GM23338 (cell line): ENCODE measurements at regions not wholly inside any gene's neighbourhood (a gene's known extent, or its start where the extent isn't known, plus 50 kb on each side); places are given as distances from the start of the nearest gene placed in this dataset.
A peak's percentile ranks its signal among the peaks of the same experiment; 100 is the strongest.

Experiments used
- ATAC-seq: fragments of 200-7000 bp; cut with Tn5 transposase; 3 replicates; pipeline ENCODE4 v1.9.1; 2020
- DNase-seq: peaks from one replicate; pipeline ENCODE4 v3.0.0-alpha.2; 2015; ENCODE audit warnings: low spot score
- H2AFZ ChIP-seq: fragments of 200-600 bp; sonication (generic); 2 replicates; pipeline ENCODE4 v1.8.0; 2016; ENCODE audit warnings: antibody characterized with exemption, mild to moderate bottlenecking, moderate library complexity
- H3F3A ChIP-seq: fragments of 200-600 bp; sonication (generic); replicated peaks from 2 replicates; pipeline ENCODE4 v1.8.0; 2017; ENCODE audit warnings: antibody characterized with exemption, mixed run types, low read depth
- H3K27ac ChIP-seq: fragments of 200-600 bp; sonication (generic); 2 replicates; pipeline ENCODE4 v1.6.1; 2016; ENCODE audit warnings: low read depth
- H3K27me3 ChIP-seq: fragments of 200-600 bp; sonication (generic); 2 replicates; pipeline ENCODE4 v1.8.0; 2016; ENCODE audit warnings: mild to moderate bottlenecking, mixed run types, moderate library complexity; ENCODE audit not compliant: insufficient read depth
- H3K36me3 ChIP-seq: fragments of 200-600 bp; sonication (generic); 2 replicates; pipeline ENCODE4 v1.8.0; 2016; ENCODE audit warnings: mild to moderate bottlenecking; ENCODE audit not compliant: insufficient read depth
- H3K4me1 ChIP-seq: fragments of 200-600 bp; sonication (generic); 2 replicates; pipeline ENCODE4 v1.8.0; 2016; ENCODE audit warnings: mild to moderate bottlenecking, moderate library complexity; ENCODE audit not compliant: insufficient read depth
- H3K4me2 ChIP-seq: fragments of 200-600 bp; sonication (generic); 2 replicates; pipeline ENCODE4 v1.7.1; 2017; ENCODE audit warnings: mixed run types
- H3K4me3 ChIP-seq: fragments of 200-600 bp; sonication (generic); 2 replicates; pipeline ENCODE4 v1.6.1; 2016; ENCODE audit warnings: mixed run types
- H3K79me2 ChIP-seq: fragments of 200-600 bp; sonication (generic); replicated peaks from 2 replicates; pipeline ENCODE4 v1.8.0; 2017; ENCODE audit warnings: mild to moderate bottlenecking; ENCODE audit not compliant: insufficient read depth
- H3K9me2 ChIP-seq: fragments of 200-600 bp; sonication (generic); 2 replicates; pipeline ENCODE4 v1.8.0; 2017; ENCODE audit not compliant: insufficient read depth
- H4K20me1 ChIP-seq: fragments of 200-600 bp; sonication (generic); replicated peaks from 2 replicates; pipeline ENCODE4 v1.8.0; 2017; ENCODE audit warnings: mild to moderate bottlenecking; ENCODE audit not compliant: insufficient read depth
- H3K27ac Mint-ChIP-seq: 2 replicates; pipeline ENCODE4 v1.8.0; 2020; ENCODE audit warnings: inconsistent platforms, mild to moderate bottlenecking, moderate library complexity, mixed read lengths
- H3K27me3 Mint-ChIP-seq: 3 replicates; pipeline ENCODE4 v1.8.0; 2022; ENCODE audit warnings: low read depth, mild to moderate bottlenecking, moderate library complexity, mixed read lengths, inconsistent platforms; ENCODE audit not compliant: insufficient read depth, poor library complexity
- H3K36me3 Mint-ChIP-seq: 3 replicates; pipeline ENCODE4 v1.8.0; 2021; ENCODE audit warnings: low read depth, mild to moderate bottlenecking, inconsistent platforms, moderate library complexity, mixed read lengths
- H3K4me1 Mint-ChIP-seq: 3 replicates; pipeline ENCODE4 v1.8.0; 2020; ENCODE audit warnings: mild to moderate bottlenecking, inconsistent platforms, mixed read lengths
- H3K4me3 Mint-ChIP-seq: 3 replicates; pipeline ENCODE4 v1.8.0; 2021; ENCODE audit warnings: moderate library complexity, mild to moderate bottlenecking, inconsistent platforms, mixed read lengths
- H3K9me3 Mint-ChIP-seq: 3 replicates; pipeline ENCODE4 v1.8.0; 2020; ENCODE audit warnings: moderate library complexity, mild to moderate bottlenecking, inconsistent platforms, mixed read lengths
- CREB1 ChIP-seq: fragments of 250-450 bp; sonication (Bioruptor Pico); IDR thresholded peaks from 2 replicates; pipeline ENCODE4 v1.5.0; 2020; ENCODE audit warnings: low read depth, mild to moderate bottlenecking, moderate library complexity
- CTCF ChIP-seq, 2 experiments: fragments of 200-600 bp in 1 of 2; sonication (generic) in 1 of 2; conservative IDR thresholded peaks; 2 replicates each; pipeline versions ENCODE4 v1.5.1 to v1.6.1; 2016 to 2017; ENCODE audit warnings: antibody characterized with exemption in 2 of 2, low read depth in 2 of 2, mild to moderate bottlenecking in 2 of 2, moderate library complexity in 1 of 2
- ETS1 ChIP-seq: IDR thresholded peaks from 2 replicates; pipeline ENCODE4 v1.6.1; 2016; ENCODE audit warnings: antibody characterized with exemption
- EZH2 ChIP-seq: fragments of 200-600 bp; sonication (generic); IDR thresholded peaks from one replicate; pipeline ENCODE4 v1.8.0; 2017; ENCODE audit warnings: antibody characterized with exemption, mild to moderate bottlenecking, low read depth; ENCODE audit not compliant: unreplicated experiment
- JUNB ChIP-seq: IDR thresholded peaks from one replicate; pipeline ENCODE4 v1.6.1; 2016; ENCODE audit warnings: antibody characterized with exemption; ENCODE audit not compliant: unreplicated experiment
- NANOG ChIP-seq: IDR thresholded peaks from 2 replicates; pipeline ENCODE4 v1.6.1; 2016; ENCODE audit warnings: antibody characterized with exemption, borderline replicate concordance
- POLR2AphosphoS5 ChIP-seq: IDR thresholded peaks from 2 replicates; pipeline ENCODE4 v1.6.1; 2016; ENCODE audit warnings: antibody characterized with exemption, low read depth
- REST ChIP-seq: IDR thresholded peaks from one replicate; pipeline ENCODE4 v1.6.1; 2018; ENCODE audit warnings: antibody characterized with exemption; ENCODE audit not compliant: unreplicated experiment
- STAT1 ChIP-seq: IDR thresholded peaks from one replicate; pipeline ENCODE4 v1.6.1; 2016; ENCODE audit warnings: antibody characterized with exemption; ENCODE audit not compliant: unreplicated experiment
- ZNF114 ChIP-seq: fragments of 250-450 bp; sonication (Bioruptor Pico); IDR thresholded peaks from 2 replicates; pipeline ENCODE4 v1.5.0; 2020; ENCODE audit warnings: mild to moderate bottlenecking, moderate library complexity
- ZNF331 ChIP-seq: fragments of 250-450 bp; sonication (Bioruptor Pico); IDR thresholded peaks from 2 replicates; pipeline ENCODE4 v1.5.0; 2020; ENCODE audit warnings: low read depth, mild to moderate bottlenecking, moderate library complexity

- H3K4me1 ChIP-seq, result no peaks in the 10 kb centered on the region
- Mint-ChIP-seq H3K4me3 (no peak overlapping the region), H3K27ac (no peak overlapping the region), H3K27me3 (no peaks in the 10 kb centered on the region), H3K36me3 (no peaks in the 10 kb centered on the region), H3K4me1 (no peaks in the 10 kb centered on the region), H3K9me3 (no peaks in the 10 kb centered on the region)
- H3K9me2 ChIP-seq, result peaks cover 11% of the 10 kb centered on the region; the same call in 1 of the 2 replicates
- peak; percentile 60 for DNase-seq
- no peaks in the 10 kb centered on the region for H3K27me3 ChIP-seq
- no peaks in the 10 kb centered on the region for H4K20me1 ChIP-seq
- no peak overlapping the region for H3K4me3 ChIP-seq
- no peak overlapping the region for H3K4me2 ChIP-seq
- H3K36me3 ChIP-seq, result no peaks in the 10 kb centered on the region
- ATAC-seq, result peak; percentile 78
- no peak overlapping the region for H2AFZ ChIP-seq
- H3K79me2 ChIP-seq, result no peaks in the 10 kb centered on the region
- H3F3A ChIP-seq, result no peaks in the 10 kb centered on the region
- peak; percentile 47 to 68 for TF ChIP-seq CTCF (conservative IDR thresholded peaks at IDR 0.05; ENCODE audit: low read depth in 2 of 2)
- no peak for TF ChIP-seq STAT1
- no peak overlapping the region for H3K27ac ChIP-seq
These were observed 459.8 kb downstream of the PMP22 start for GRCh38 chr17:14805348-14805747.

- Mint-ChIP-seq H3K4me1 (no peaks in the 10 kb centered on the region), H3K27me3 (no peaks in the 10 kb centered on the region), H3K27ac (no peak overlapping the region), H3K4me3 (no peak overlapping the region), H3K36me3 (no peaks in the 10 kb centered on the region), H3K9me3 (no peaks in the 10 kb centered on the region)
- ATAC-seq (no peak), DNase-seq (no peak)
- no peaks in the 10 kb centered on the region for H3F3A ChIP-seq
- no peaks in the 10 kb centered on the region for H3K27me3 ChIP-seq
- H3K27ac ChIP-seq, result no peak overlapping the region
- no peak overlapping the region for H3K4me3 ChIP-seq
- peaks cover 11% of the 10 kb centered on the region for H3K9me2 ChIP-seq
- H4K20me1 ChIP-seq, result no peaks in the 10 kb centered on the region
- H3K36me3 ChIP-seq, result no peaks in the 10 kb centered on the region
- H3K4me1 ChIP-seq, result no peaks in the 10 kb centered on the region
- H3K79me2 ChIP-seq, result no peaks in the 10 kb centered on the region
- TF ChIP-seq CREB1 (CRISPR knock-in tag) (no peak), ZNF331 (CRISPR knock-in tag) (no peak), EZH2 (no peak), NANOG (no peak), JUNB (no peak), ZNF114 (CRISPR knock-in tag) (no peak), STAT1 (no peak), CTCF (conservative IDR thresholded peaks at IDR 0.05; ENCODE audit: low read depth in 2 of 2) (no peak), ETS1 (no peak), POLR2AphosphoS5 (no peak), REST (no peak)
- no peak overlapping the region for H2AFZ ChIP-seq
- no peak overlapping the region for H3K4me2 ChIP-seq
These were observed 461.3 kb downstream of the PMP22 start for GRCh38 chr17:14803826-14804225.
